ENCODE measurements at regions not wholly inside any gene's neighbourhood (a gene's known extent, or its start where the extent isn't known, plus 50 kb on each side); places are given as distances from the start of the nearest gene placed in this dataset.
"Not testable (repeated sequence)": the region's sequence is repeated elsewhere in the genome, so short reads cannot be mapped to it uniquely, and the experiment has no call there.

- Histone ChIP-seq H3K9me2 (replicated peaks; ENCODE audit: control insufficient read depth, low read length) (no peaks in the 10 kb centered on the region), H4K20me1 (ENCODE audit: control insufficient read depth, insufficient read depth, low read depth, low read length) (no peaks in the 10 kb centered on the region), H3K27me3 (ENCODE audit: control insufficient read depth, low read length) (no peaks in the 10 kb centered on the region), H3K27ac (ENCODE audit: low read depth, low read length) (no peak overlapping the region), H3K4me2 (ENCODE audit: low read length) (no peak overlapping the region), H3K9me3 (ENCODE audit: control insufficient read depth, insufficient read depth, low read length) (no peaks in the 10 kb centered on the region), H3K79me2 (ENCODE audit: control insufficient read depth, low read length) (no peaks in the 10 kb centered on the region), H3K4me3 (ENCODE audit: low read length) (no peak overlapping the region), H3F3A (ENCODE audit: control insufficient read depth, insufficient read depth) (no peaks in the 10 kb centered on the region), H3K36me3 (ENCODE audit: control insufficient read depth, low read length) (no peaks in the 10 kb centered on the region), H3K4me1 (ENCODE audit: control insufficient read depth, low read length) (no peaks in the 10 kb centered on the region)
- TF ChIP-seq CTCF (IDR thresholded peaks at IDR 0.05; ENCODE audit: low read depth, low read length, poor library complexity, severe bottlenecking), result no peak
- no peak for TF ChIP-seq EZH2phosphoT487 (IDR thresholded peaks at IDR 0.05; ENCODE audit: borderline replicate concordance, low read length)
Measured at GRCh38 chr5:101751105-101751504, 545.0 kb downstream of the SLCO4C1 start.

GRCh38 chr5:101743000-101743399 lies 553.1 kb downstream of the SLCO4C1 start:
- not testable (repeated sequence) for H3F3A ChIP-seq (ENCODE audit: control insufficient read depth, insufficient read depth); H3K4me2 ChIP-seq (ENCODE audit: low read length); H3K79me2 ChIP-seq (ENCODE audit: control insufficient read depth, low read length); H4K20me1 ChIP-seq (ENCODE audit: control insufficient read depth, insufficient read depth, low read depth, low read length); H3K4me3 ChIP-seq (ENCODE audit: low read length); H3K36me3 ChIP-seq (ENCODE audit: control insufficient read depth, low read length); H3K9me2 ChIP-seq (replicated peaks; ENCODE audit: control insufficient read depth, low read length); H3K27me3 ChIP-seq (ENCODE audit: control insufficient read depth, low read length); H3K4me1 ChIP-seq (ENCODE audit: control insufficient read depth, low read length); H3K9me3 ChIP-seq (ENCODE audit: control insufficient read depth, insufficient read depth, low read length); H3K27ac ChIP-seq (ENCODE audit: low read depth, low read length)

- no peaks in the 10 kb centered on the region for H4K20me1 ChIP-seq (ENCODE audit: control insufficient read depth, insufficient read depth, low read depth, low read length)
- TF ChIP-seq CTCF (IDR thresholded peaks at IDR 0.05; ENCODE audit: low read depth, low read length, poor library complexity, severe bottlenecking), result no peak
- no peak for TF ChIP-seq EZH2phosphoT487 (IDR thresholded peaks at IDR 0.05; ENCODE audit: borderline replicate concordance, low read length)
- H3K4me2 ChIP-seq (ENCODE audit: low read length), result no peak overlapping the region
- H3K9me3 ChIP-seq (ENCODE audit: control insufficient read depth, insufficient read depth, low read length), result no peaks in the 10 kb centered on the region
- H3K79me2 ChIP-seq (ENCODE audit: control insufficient read depth, low read length), result no peaks in the 10 kb centered on the region
- H3K4me1 ChIP-seq (ENCODE audit: control insufficient read depth, low read length), result no peaks in the 10 kb centered on the region
- H3K4me3 ChIP-seq (ENCODE audit: low read length), result no peak overlapping the region
- H3K36me3 ChIP-seq (ENCODE audit: control insufficient read depth, low read length), result no peaks in the 10 kb centered on the region
- no peaks in the 10 kb centered on the region for H3F3A ChIP-seq (ENCODE audit: control insufficient read depth, insufficient read depth)
- no peaks in the 10 kb centered on the region for H3K27me3 ChIP-seq (ENCODE audit: control insufficient read depth, low read length)
- no peak overlapping the region for H3K27ac ChIP-seq (ENCODE audit: low read depth, low read length)
- H3K9me2 ChIP-seq (replicated peaks; ENCODE audit: control insufficient read depth, low read length), result no peaks in the 10 kb centered on the region
Measured at GRCh38 chr5:101728933-101729332, 567.2 kb downstream of the SLCO4C1 start.

- Histone ChIP-seq H3K79me2 (ENCODE audit: control insufficient read depth, low read length) (no peaks in the 10 kb centered on the region), H3K27ac (ENCODE audit: low read depth, low read length) (no peak overlapping the region), H3K4me3 (ENCODE audit: low read length) (no peak overlapping the region), H3K4me1 (ENCODE audit: control insufficient read depth, low read length) (no peaks in the 10 kb centered on the region), H3K9me2 (replicated peaks; ENCODE audit: control insufficient read depth, low read length) (no peaks in the 10 kb centered on the region), H3K36me3 (ENCODE audit: control insufficient read depth, low read length) (no peaks in the 10 kb centered on the region), H4K20me1 (ENCODE audit: control insufficient read depth, insufficient read depth, low read depth, low read length) (no peaks in the 10 kb centered on the region), H3K27me3 (ENCODE audit: control insufficient read depth, low read length) (no peaks in the 10 kb centered on the region), H3K4me2 (ENCODE audit: low read length) (no peak overlapping the region), H3F3A (ENCODE audit: control insufficient read depth, insufficient read depth) (no peaks in the 10 kb centered on the region), H3K9me3 (ENCODE audit: control insufficient read depth, insufficient read depth, low read length) (no peaks in the 10 kb centered on the region)
- TF ChIP-seq EZH2phosphoT487 (IDR thresholded peaks at IDR 0.05; ENCODE audit: borderline replicate concordance, low read length) (no peak), CTCF (IDR thresholded peaks at IDR 0.05; ENCODE audit: low read depth, low read length, poor library complexity, severe bottlenecking) (no peak)
Measured at GRCh38 chr5:101721543-101721942, 574.5 kb downstream of the SLCO4C1 start.

All from DOHH2 (cell line).